B cell (primary cell): ENCODE measurements at regions not wholly inside any gene's neighbourhood (a gene's known extent, or its start where the extent isn't known, plus 50 kb on each side); places are given as distances from the start of the nearest gene placed in this dataset.

Source experiments
- ATAC-seq: fragments of 200-7000 bp; cut with Tn5 transposase; one replicate; pipeline ENCODE4 v1.10.0; 2021; ENCODE audit warnings: low read depth, mild to moderate bottlenecking, moderate number of reproducible peaks, moderate library complexity
- CTCF ChIA-PET: fragments of 350-600 bp; sonication (Branson Sonifier 250); formaldehyde crosslinking; loops from one replicate; lab custom pipeline; 2021; ENCODE audit warnings: antibody characterized with exemption, inconsistent platforms; lab: Charles Lee
- POLR2A ChIA-PET: fragments of 350-600 bp; sonication (Branson Sonifier 250); formaldehyde crosslinking; loops from one replicate; lab custom pipeline; 2021; ENCODE audit warnings: antibody characterized with exemption; lab: Charles Lee
- DNase-seq: peaks from one replicate; pipeline ENCODE4 v3.0.0; 2013
- H2AFZ ChIP-seq: 2 replicates; pipeline ENCODE4 v1.6.1; 2012; ENCODE audit warnings: mild to moderate bottlenecking, low read depth, low read length; ENCODE audit not compliant: insufficient read depth, poor library complexity, severe bottlenecking
- H3K27ac ChIP-seq, 2 donors: 1 replicate in 1 of 2; 2 replicates in 1 of 2; pipeline ENCODE4 v1.5.1; 2012 to 2013; ENCODE audit warnings: low read length in 2 of 2, mild to moderate bottlenecking in 2 of 2, moderate library complexity in 1 of 2
- H3K27me3 ChIP-seq, 4 experiments: fragments of 200-600 bp in 1 of 4; sonication (generic) in 1 of 4; replicated peaks in 1 of 4; 1 replicate in 2 of 4; 2 replicates in 2 of 4; pipeline versions ENCODE4 v1.6.1 to v1.7.0; 2013 to 2016; ENCODE audit warnings: low read length in 3 of 4, mild to moderate bottlenecking in 2 of 4, mixed read lengths in 1 of 4, moderate library complexity in 1 of 4; ENCODE audit not compliant: insufficient read depth in 4 of 4, control insufficient read depth in 3 of 4; ENCODE audit errors: control extremely low read depth in 1 of 4
- H3K36me3 ChIP-seq, 2 experiments: replicated peaks in 1 of 2; 1 replicate in 1 of 2; 2 replicates in 1 of 2; pipeline versions ENCODE4 v1.6.1 to v1.7.1; 2013; ENCODE audit warnings: low read length in 1 of 2; ENCODE audit not compliant: insufficient read depth in 2 of 2, control insufficient read depth in 1 of 2; ENCODE audit errors: control extremely low read depth in 1 of 2, extremely low read depth in 1 of 2
- H3K4me1 ChIP-seq, 2 donors: fragments of 200-600 bp in 1 of 2; sonication (generic) in 1 of 2; 1 replicate in 1 of 2; 2 replicates in 1 of 2; pipeline versions ENCODE4 v1.5.1 to v1.6.1; 2013 to 2017; ENCODE audit warnings: low read length in 2 of 2; ENCODE audit not compliant: control insufficient read depth in 2 of 2, insufficient read depth in 2 of 2
- H3K4me2 ChIP-seq: replicated peaks from 2 replicates; pipeline ENCODE3; 2012; ENCODE audit warnings: mild to moderate bottlenecking, low read depth, low read length; ENCODE audit not compliant: poor library complexity, severe bottlenecking
- H3K4me3 ChIP-seq, 5 experiments: fragments of 200-600 bp in 1 of 5; sonication (generic) in 1 of 5; 1 replicate in 3 of 5; 2 replicates in 2 of 5; pipeline versions ENCODE4 v1.5.1 to v1.7.0; 2011 to 2016; ENCODE audit warnings: low read length in 4 of 5, mild to moderate bottlenecking in 4 of 5, low read depth in 2 of 5, control low read depth in 1 of 5, moderate library complexity in 1 of 5; ENCODE audit not compliant: insufficient read depth in 1 of 5; ENCODE audit errors: control extremely low read depth in 1 of 5, extremely low read depth in 1 of 5
- H3K79me2 ChIP-seq: fragments of 200-600 bp; sonication (generic); one replicate; pipeline ENCODE4 v1.6.0; 2016; ENCODE audit warnings: low read length; ENCODE audit not compliant: control insufficient read depth, insufficient read depth
- H3K9ac ChIP-seq: fragments of 200-600 bp; sonication (generic); 2 replicates; pipeline ENCODE4 v1.6.1; 2017; ENCODE audit warnings: mild to moderate bottlenecking, low read length, moderate library complexity
- H3K9me3 ChIP-seq, 3 donors: one replicate each; pipeline versions ENCODE4 v1.6.1 to v1.7.1; 2013; ENCODE audit warnings: low read length in 2 of 3; ENCODE audit not compliant: control insufficient read depth in 2 of 3, insufficient read depth in 1 of 3; ENCODE audit errors: control extremely low read depth in 1 of 3
- H4K20me1 ChIP-seq: 2 replicates; pipeline ENCODE4 v1.6.0; 2012; ENCODE audit warnings: mild to moderate bottlenecking, low read length; ENCODE audit not compliant: insufficient read depth, control insufficient read depth, poor library complexity, severe bottlenecking
- H3K27ac Mint-ChIP-seq: one replicate; pipeline ENCODE4 v1.8.0; 2021; ENCODE audit warnings: mixed read lengths
- H3K27me3 Mint-ChIP-seq: one replicate; pipeline ENCODE4 v1.8.0; 2021; ENCODE audit warnings: mixed read lengths
- H3K4me1 Mint-ChIP-seq: one replicate; pipeline ENCODE4 v1.8.0; 2021; ENCODE audit warnings: mixed read lengths
- H3K4me3 Mint-ChIP-seq: one replicate; pipeline ENCODE4 v1.8.0; 2021; ENCODE audit warnings: mixed read lengths
- H3K9me3 Mint-ChIP-seq: one replicate; pipeline ENCODE4 v1.8.0; 2022; ENCODE audit warnings: mixed read lengths; ENCODE audit not compliant: insufficient read depth
- CTCF ChIP-seq: fragments of 200-600 bp; IDR thresholded peaks from one replicate; pipeline ENCODE4 v1.8.0; 2022; ENCODE audit warnings: antibody characterized with exemption, mild to moderate bottlenecking
- EZH2 ChIP-seq: IDR thresholded peaks from 2 replicates; pipeline ENCODE4 v1.6.1; 2012; ENCODE audit warnings: borderline replicate concordance, low read depth, mild to moderate bottlenecking, moderate library complexity, low read length; ENCODE audit not compliant: insufficient read depth, poor library complexity, severe bottlenecking
- WGBS: methylation state at CpG from one replicate; pipeline ENCODE4 v1.1.5; 2013; ENCODE audit warnings: missing lambda C conversion rate; ENCODE audit not compliant: insufficient coverage; 5-methylcytosine and 5-hydroxymethylcytosine counted together
- intact Hi-C: fragments of 100-400 bp; cut with micrococcal nuclease; formaldehyde crosslinking; loops from one replicate; pipeline ENCODE4 v1.10.0; 2022

GRCh38 chr20:24764794-24765202, 184.3 kb upstream of the CST7 start:
- POLR2A ChIA-PET, result no interaction called here
- intact Hi-C loops, result no loop called here
- DNase-seq (no peak), ATAC-seq (no peak)
- Histone ChIP-seq H3K27ac (no peak overlapping the region), H3K27me3 (peaks cover 0 to 2% (median 0%) of the 10 kb centered on the region in 4 experiments), H3K9me3 (peaks cover 0 to 9% (median 0%) of the 10 kb centered on the region in 3 donors), H3K4me3 (no peak overlapping the region), H2AFZ (no peak overlapping the region), H3K4me2 (no peak overlapping the region), H3K79me2 (no peaks in the 10 kb centered on the region), H3K36me3 (no peaks in the 10 kb centered on the region), H4K20me1 (no peaks in the 10 kb centered on the region), H3K4me1 (peaks cover 16 to 25% of the 10 kb centered on the region in 2 donors), H3K9ac (no peak overlapping the region)
- H3K27me3 Mint-ChIP-seq, result no peaks in the 10 kb centered on the region
- peaks cover 24% of the 10 kb centered on the region for H3K4me1 Mint-ChIP-seq
- CTCF ChIA-PET, result no interaction called here
- WGBS, result 83% methylated on average over 4 of the region's 9 CpGs
- no peak overlapping the region for H3K4me3 Mint-ChIP-seq
- TF ChIP-seq CTCF (no peak), EZH2 (no peak)
- H3K9me3 Mint-ChIP-seq, result peaks cover 3% of the 10 kb centered on the region
- H3K27ac Mint-ChIP-seq, result no peak overlapping the region

- no peak for DNase-seq
These were observed 183.5 kb upstream of the CST7 start for GRCh38 chr20:24765316-24766142.

More at GRCh38 chr20:24765316-24766142, 183.5 kb upstream of the CST7 start:
- 78% methylated on average over 12 of the region's 12 CpGs for WGBS
- Mint-ChIP-seq H3K4me1 (peaks cover 24% of the 10 kb centered on the region), H3K9me3 (no peaks in the 10 kb centered on the region), H3K27ac (peak overlapping the region; percentile 75), H3K27me3 (no peaks in the 10 kb centered on the region), H3K4me3 (peak overlapping the region; percentile 34)
- Histone ChIP-seq H3K79me2 (no peaks in the 10 kb centered on the region), H3K4me3 (no peak overlapping the region), H3K9me3 (peaks cover 0 to 8% (median 0%) of the 10 kb centered on the region in 3 donors), H3K4me1 (peaks cover 16 to 25% of the 10 kb centered on the region in 2 donors), H3K9ac (no peak overlapping the region), H3K36me3 (no peaks in the 10 kb centered on the region), H3K4me2 (peak overlapping the region; percentile 31), H3K27ac (no peak overlapping the region), H2AFZ (peak overlapping the region; percentile 35), H3K27me3 (peaks cover 0 to 2% (median 0%) of the 10 kb centered on the region in 4 experiments), H4K20me1 (no peaks in the 10 kb centered on the region)
- intact Hi-C loops, result no loop called here
- CTCF ChIA-PET, result no interaction called here
- no peak for TF ChIP-seq CTCF
- no peak for TF ChIP-seq EZH2
- POLR2A ChIA-PET, result no interaction called here
- no peak for ATAC-seq
